WTC11 (cell line): ENCODE measurements at regions not wholly inside any gene's neighbourhood (a gene's known extent, or its start where the extent isn't known, plus 50 kb on each side); places are given as distances from the start of the nearest gene placed in this dataset.

Experiments
- CTCF ChIP-seq: fragments of 200-600 bp; IDR thresholded peaks from 2 replicates; pipeline ENCODE4 v1.8.0; 2022; ENCODE audit warnings: antibody characterized with exemption
- E2F1 ChIP-seq: sonication (generic); formaldehyde crosslinking; IDR thresholded peaks from 2 replicates; pipeline ENCODE4 v1.8.0; 2022; ENCODE audit warnings: mild to moderate bottlenecking, missing genetic modification reagents
- FOXJ3 ChIP-seq: sonication (generic); formaldehyde crosslinking; IDR thresholded peaks from 2 replicates; pipeline ENCODE4 v1.9.0; 2021; ENCODE audit warnings: missing genetic modification reagents, mild to moderate bottlenecking, borderline replicate concordance
- JUN ChIP-seq: sonication (generic); formaldehyde crosslinking; IDR thresholded peaks from 2 replicates; pipeline ENCODE4 v1.8.0; 2023; ENCODE audit warnings: mild to moderate bottlenecking, missing genetic modification reagents
- SP1 ChIP-seq: sonication (generic); formaldehyde crosslinking; conservative IDR thresholded peaks from 2 replicates; pipeline ENCODE4 v1.8.1; 2022; ENCODE audit warnings: missing genetic modification reagents

- no peak for TF ChIP-seq JUN (CRISPR knock-in tag)
- TF ChIP-seq CTCF, result no peak
- TF ChIP-seq E2F1 (CRISPR knock-in tag), result no peak
- no peak for TF ChIP-seq SP1
- no peak for TF ChIP-seq FOXJ3 (CRISPR knock-in tag)
These were observed 183.0 kb upstream of the SFRP2 start for GRCh38 chr4:153971899-153972298.
